Inferior parietal cortex (tissue), 1 donor: ENCODE measurements at regions not wholly inside any gene's neighbourhood (a gene's known extent, or its start where the extent isn't known, plus 50 kb on each side); places are given as distances from the start of the nearest gene placed in this dataset.

Experiments
- DNase-seq: peaks from one replicate; pipeline ENCODE4 v3.0.0-alpha.2; 2016; ENCODE audit errors: extremely low spot score

DNA sequence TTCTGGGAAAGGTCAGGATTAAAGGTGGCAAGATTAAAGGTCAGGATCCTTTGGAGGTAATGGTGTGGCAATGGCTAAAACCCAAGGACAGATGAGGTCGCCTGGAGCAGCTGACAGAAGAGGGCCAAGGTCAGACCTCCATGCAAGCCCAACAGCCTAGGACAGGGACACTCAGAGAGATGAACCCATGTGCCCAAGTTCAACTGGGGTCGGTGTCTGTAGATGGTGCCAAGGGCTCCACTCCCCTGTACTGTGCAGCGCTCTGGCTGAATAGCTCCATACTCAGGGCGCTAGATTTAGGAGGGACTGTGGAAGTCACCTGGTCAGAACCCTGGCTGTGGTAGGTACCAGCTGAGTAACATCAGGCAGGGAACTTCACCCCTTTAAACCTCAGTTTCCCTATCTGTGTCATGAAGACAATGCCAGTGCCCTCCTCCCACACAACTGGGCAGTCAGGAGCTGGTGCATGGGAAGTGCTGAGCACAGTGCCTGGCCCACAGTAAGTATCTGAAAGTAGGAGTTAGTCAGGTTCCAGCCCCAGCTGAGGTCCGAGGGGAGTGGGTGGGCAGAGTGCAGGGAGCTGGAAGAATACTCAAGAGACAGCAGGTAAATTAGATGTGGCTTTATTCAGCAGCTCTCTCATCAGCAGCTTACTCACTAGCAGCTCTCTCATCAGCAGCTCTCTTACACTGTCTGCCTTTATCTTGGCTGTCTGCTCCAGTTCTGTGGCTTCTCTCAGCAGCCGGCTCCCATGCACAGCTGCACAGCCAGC is 327.1 kb downstream of the GLRX3 start:
- no peak for DNase-seq

DNA sequence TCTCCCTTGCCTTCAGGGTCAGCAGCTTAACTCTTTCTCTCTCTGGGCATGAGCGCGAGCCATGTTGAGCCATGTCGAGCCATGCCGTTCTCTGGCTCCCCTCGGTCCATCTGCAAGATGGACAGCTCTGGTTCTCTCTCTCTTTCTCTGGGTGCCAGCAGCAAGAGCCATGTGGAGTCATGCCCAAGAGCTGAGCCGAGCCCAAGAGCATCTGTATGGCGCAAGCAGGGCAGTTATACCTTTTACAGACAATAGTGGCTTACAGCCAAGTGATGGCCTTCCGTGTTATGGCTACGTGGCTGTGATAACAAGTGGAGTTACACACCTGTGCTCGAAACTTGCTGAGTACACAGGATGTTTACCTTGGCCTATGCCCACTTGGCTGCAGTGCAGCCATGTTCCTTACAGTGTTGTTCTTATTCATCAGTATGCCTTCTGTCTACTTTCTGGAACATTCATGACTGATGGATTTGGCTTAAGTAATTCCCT is 327.7 kb downstream of the GLRX3 start:
- DNase-seq = no peak

DNA sequence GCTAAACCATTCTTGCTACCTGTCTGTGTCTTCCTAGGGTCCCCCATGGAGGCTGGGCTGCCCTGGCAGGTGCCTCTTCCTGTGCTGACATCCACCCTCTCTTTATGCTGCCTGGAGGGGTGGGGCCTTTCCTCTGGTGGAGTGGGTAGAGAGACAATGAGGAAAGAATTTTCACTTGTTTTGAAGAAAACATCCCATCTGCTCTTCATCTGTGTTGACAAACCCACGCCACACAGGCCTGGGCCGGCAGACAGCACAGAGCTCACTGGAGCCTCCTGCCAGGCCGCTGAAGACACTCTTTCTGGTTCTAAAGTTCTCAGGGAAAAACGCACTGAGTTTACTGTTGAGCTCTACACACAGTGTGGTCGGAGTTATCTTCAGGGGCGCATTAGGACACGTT is 328.2 kb downstream of the GLRX3 start:
- DNase-seq = no peak

DNA sequence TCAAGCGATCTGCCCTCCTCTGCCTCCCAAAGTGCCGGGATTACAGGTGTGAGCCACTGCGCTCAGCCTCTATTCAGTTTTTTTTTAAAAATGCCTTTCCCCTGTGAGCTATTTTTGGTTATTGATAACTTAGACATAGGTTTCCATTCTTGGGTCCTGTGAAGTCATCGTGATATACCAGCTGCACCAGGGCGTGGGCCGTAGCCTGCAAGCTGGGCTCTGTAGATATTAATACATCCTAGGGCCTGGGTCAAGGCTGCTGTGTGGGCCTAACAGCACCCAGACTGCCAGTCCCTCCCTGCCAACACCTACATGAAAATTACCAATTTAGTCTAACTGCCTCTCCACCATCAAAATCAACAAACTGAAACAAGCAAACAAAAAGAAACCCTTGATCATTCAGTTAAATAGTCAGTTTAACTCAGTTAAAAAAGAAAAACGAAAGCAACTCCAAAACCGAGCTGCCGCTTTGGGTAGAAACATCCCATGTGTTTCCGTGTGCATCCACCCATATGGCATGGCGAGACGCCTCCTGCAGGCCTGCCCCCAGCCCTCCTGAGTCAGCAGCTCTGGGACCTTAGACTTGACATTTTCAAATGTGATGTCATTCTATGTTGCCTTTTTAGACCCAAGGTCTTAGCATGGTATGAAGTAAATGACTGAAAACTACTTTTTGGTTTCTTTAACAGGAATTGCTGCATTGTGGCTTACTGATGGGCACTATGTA is 330.2 kb downstream of the GLRX3 start:
- DNase-seq = no peak

DNA sequence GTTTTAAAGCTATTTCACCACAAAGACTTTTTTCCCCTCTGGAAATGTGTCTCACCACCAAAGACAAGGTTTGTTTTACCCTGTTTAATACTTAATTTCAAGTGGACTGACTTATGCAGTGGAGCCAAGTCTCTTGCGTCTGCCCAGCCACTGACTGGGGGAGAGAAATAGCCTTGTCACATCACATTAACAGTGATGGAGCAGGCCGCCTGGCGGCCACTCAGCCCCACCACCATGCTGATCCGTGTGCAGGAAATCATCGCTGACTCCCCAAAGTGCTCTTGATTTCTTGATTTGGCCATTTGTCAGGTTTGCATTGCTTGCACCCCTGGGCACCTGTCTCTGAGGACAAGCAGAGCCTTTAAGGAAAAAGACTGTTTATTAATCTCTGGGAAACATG is 334.1 kb downstream of the GLRX3 start:
- no peak for DNase-seq

DNA sequence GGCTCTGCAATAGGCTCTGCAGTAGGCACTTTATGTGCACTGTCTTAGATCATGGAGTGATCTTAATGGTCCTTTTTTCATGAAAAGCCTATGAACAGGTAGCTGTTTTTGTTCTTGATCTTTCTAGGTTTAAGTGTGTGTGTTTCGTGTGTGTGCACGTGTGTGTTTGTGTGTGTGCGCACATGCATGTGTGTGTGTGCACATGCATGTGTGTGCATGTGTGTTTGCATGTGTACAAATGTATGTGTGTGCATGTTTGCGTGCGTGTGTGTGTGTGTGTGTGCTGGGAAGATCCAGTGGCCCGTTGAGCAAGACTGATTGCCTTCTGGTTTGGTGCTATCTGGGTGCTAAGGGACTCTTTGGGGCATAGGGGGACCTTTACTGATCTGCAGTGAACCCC is 334.8 kb downstream of the GLRX3 start:
- DNase-seq = no peak

DNA sequence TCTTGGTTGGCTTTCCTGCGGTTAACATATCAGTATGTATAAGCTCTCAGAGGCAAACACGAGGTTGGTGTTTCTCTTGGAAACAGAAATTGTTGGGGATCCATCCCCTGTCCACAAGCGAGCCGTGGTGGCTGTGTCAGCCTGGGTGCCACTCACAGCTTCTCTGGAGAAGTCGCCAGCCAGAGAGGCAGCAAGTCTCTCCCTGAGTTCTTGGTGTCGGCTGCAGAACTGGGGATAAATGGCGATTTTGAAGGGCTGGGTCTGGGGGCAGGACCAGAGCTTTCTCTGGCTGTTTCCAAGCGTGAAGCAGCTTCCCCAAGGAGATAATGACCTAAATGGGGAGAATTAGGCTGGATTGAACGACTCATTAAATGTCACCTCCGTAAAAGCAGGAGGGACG is 335.3 kb downstream of the GLRX3 start:
- DNase-seq = no peak

DNA sequence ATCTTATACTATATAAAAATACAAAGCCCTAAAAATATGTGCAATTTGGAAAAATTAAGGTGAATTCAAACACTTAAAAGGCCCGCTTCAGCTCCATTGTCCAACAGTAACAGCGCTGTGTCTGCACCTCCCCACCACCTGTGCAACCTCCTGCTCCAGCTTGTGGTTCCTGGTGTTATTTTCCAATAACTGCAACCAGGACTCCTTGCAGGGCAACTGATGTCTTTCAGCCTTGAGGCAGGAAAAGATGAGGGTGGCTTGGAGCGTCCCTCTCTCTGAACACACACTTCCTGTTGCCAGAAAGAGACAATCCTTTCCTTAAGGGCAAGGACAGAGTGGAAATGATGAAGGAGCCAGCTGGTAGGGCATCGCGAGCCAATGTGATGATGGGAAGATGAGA is 336.0 kb downstream of the GLRX3 start:
- DNase-seq = no peak

DNA sequence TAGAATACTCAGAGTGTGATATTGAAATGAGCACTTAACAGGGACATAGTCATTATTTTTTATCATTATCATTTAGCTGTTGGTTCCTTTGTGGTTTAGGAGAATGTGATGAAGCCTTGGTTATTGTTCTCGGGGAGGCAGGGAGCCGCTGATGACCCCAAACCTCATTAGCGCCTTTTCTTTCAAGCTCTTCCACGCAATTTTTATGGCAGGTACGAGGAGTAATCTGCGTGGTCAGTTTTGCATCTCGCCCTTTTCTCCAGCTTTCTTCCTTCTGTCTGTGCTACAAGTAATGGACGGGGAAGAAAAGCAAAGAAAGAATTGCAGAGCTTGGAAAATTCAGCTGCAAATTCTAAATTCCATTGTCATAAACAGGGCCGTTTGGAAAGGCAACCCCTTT is 338.4 kb downstream of the GLRX3 start:
- no peak for DNase-seq

DNA sequence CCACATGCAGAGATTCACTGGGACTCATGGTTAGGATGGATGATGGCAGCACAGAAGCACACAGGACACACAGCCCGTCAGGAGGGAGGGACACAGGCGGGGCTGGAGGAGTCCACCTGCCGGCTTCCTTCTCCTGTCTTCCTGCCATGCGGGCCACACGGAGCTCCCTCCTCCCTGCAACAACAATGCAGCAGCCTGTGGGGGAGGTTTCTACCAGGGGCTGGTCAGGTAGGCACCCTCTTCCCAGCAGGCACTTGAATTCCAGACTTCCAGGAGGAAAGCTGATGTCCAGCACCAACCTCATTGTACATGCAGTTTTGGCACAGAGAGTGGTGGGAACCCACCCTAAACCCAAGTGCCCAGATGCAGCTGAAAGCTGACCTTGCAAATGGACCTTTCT is 341.2 kb downstream of the GLRX3 start:
- no peak for DNase-seq

DNA sequence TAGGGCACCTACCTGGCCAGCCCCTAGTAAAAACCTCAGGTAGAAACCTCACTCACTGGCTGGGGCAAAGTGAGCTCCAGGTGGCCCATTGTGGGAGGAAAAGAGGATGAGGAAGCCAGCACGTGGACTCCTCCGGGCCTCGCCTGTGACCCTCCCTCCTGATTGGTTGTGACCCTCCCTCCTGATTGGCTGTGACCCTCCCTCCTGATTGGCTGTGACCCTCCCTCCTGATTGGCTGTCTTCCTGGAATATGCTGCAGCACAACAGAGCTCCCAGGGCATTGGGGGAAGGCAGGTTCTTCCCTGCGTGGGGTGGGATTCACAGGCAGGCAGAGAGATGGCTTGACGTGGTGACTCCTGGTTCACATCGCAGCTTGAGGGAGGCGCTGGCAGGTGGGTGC is 343.0 kb downstream of the GLRX3 start:
- no peak for DNase-seq

DNA sequence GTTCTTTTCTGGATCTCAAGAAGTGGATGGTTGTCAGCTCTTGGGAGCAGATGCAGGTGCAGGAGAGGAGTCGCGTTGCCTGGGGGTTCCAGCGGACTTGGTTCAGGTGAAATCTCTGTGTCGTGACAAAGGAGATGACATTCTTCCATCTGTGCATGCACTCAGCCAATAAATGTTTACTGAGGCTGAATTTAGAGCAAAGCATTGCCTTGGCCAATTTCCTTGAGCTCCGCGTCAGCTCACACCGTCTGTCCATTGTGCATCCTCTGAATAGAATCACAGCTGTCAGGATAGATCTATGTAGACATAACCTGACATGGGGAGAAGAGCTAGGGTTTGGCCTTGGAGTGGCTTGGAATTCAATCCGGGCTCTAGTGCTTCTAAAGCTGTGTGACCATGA is 343.7 kb downstream of the GLRX3 start:
- DNase-seq = no peak

DNA sequence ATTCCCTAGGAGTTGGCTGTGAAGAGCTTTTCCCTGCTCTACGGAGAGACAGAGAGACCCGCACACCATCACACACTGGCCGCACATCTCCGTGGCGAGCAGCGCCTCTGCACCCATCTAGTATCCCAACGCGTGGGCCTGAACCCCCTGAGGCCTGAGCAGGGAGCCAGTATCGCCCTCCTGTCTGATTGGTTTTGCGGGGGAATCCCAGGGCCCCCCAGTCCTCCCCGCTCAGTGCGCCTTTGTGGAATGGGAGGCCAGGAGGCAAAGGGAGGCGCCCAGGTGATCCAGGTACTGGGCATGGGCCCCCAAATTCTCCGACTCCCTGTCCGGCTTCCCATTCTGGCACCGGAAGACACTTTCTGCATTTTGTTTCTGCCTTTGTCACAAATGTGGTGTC is 344.3 kb downstream of the GLRX3 start:
- DNase-seq = no peak

DNA sequence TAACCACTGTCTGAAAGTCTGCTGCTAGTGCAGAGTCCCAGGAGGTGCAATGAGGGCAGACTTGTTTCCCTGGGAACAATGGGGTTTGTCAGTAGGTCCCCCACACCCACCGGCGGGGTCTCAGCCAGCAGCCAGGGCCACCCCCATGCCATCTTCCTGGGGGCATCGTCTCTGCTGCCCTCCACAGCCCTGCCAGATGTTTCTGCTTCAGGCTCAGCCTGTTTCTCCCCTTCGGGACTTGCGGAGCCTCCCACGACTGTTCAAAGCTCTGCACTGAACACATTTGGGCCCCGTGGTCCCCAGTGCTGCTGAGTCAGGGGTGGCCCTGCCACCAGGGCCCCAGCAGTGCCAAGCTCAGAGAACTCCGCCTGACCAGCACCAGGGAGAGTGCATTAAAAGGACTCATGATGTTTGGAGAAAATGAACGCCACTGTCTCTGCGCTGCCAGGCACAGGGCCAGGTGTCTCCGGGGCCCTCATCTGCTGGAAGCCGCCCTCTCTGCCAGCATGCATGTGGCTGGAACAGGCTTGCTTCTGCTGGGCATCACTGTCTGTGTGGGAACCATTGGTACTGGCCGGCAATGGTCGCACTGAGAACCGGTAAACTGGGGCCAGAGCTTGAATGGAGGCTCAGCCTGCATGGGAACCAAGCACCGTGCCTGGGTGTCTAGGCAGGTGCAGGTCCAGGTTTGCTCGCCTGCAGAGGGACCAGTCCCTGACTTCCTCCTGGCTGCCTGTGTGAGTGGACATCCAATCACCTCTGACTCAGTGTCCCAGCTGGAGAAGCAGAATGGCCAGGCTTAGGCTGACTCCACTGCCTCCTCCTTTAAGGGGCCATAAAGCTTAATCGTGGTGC is 345.1 kb downstream of the GLRX3 start:
- no peak for DNase-seq

DNA sequence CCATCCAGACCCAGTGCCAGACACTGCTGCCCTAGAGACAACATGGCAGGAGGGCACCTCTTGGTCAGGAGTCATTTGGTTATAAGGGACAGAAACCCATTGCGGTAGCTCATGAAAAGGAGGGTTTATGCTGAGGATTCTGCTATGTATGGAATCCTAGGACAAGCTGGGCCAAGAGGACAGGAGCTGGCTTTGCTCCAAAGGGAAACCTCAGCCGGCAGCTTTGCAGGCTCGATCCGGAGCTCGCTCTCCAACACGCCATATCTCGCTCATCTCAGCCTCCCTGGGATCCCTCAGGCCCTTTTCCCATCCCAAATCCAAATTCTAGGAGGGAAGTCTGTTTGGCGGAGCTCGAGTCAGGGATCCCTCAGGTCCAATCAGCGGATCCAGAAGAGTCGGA is 345.7 kb downstream of the GLRX3 start:
- no peak for DNase-seq

DNA sequence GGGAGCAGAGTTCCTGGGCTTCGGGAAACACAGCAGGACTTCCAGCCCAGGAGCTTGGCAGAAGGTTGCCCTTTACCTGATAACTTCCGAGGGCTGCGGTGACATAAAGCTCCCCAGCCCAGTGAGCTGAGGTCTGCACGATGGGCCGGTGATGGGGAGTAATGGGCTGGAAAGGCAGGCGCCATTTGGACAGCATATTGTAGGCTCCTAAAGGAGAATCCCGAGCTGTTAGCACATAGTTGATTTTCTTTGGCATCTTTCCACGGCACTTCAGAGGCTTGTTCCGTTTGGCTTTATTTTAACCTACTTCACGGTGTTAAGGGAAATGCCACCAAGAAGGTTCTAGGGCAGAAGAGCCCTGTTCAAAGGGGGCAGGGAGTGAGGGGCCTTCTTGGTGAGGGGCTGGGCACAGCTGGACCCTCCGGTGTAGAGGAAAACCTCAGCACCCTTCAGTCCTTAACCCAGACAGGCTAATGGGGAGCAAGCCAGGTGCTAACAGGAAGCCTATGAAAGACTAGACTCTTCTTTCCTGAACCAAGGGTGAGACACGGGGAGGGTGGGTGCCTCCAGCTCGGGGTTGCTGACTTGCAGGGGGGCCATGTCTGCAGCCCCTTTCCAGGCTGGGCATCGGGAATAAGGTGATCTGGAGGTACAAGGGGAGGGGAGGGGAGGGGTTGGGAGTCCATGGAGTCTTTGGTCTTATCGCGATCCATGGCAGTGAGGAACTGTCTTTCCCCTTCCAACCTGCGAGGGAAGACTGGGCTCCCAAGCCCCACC is 347.7 kb downstream of the GLRX3 start:
- no peak for DNase-seq

DNA sequence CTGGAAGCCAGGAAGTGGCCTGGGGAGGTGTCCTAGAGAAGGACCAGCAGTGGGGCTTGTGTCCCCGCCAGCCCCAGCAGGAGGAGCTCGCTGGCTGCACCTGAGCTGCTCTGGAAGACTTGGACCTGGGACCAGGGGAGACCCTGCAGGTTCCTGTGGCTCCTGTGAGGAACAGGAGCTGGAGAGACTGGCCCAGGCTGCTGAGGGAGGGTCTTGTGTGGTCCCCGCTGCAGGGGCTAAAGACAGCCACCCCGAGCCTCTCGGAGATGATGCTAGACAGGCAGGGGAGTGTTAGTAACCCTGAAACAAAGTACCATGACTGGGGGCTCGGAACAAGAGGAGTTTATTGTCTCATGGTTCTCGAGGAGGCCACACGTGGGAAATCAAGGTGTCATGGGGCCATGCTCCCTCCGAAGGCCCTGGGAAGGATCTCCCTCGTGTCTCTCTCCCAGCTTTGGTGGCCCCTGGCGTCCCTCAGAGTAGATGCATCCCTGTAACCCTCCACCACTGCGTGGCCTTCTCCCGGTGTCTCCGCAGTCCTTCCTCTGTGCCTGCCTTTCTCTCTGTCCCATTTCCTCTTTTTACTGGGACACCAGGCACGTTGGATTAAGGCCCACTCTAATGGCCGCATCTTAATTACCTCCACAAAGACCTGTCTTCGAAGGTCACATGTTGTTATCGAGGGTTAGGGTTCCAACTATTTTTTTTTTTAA is 348.4 kb downstream of the GLRX3 start:
- no peak for DNase-seq

DNA sequence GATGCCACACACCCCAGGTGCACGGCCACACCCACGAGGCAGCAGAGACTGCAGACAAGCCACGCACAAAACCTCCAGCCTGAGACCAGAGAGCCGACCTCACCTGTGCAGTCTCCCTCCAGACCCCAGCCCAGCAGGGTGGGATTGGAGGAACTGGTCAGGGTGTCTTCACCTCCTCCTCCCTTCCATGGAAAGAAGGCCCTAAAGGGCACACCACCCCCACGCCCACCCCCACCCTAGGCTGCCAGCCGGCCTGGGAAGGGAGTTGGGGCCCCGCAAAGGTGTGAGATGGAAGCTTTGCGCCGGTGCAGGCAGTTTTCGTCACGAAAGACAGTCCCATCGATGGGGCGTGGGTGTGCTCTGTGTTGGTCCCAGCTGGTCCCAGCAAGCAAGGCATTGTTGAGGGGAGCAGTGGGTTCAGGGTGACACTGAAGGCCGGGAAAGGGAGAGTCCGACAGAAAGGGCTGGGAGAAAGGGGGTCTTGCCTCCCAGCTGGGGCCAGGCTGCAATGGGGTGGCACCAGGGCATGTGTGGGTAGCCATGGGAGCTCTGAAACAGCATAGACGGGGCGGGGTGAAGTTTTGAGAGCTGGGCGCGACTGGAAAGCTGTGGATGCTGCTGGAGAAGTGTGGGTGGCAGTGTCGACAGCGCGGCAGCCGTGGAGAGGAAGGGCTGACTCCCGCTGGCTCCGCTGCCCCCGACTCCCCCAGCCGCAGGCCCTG is 349.2 kb downstream of the GLRX3 start:
- DNase-seq = no peak

DNA sequence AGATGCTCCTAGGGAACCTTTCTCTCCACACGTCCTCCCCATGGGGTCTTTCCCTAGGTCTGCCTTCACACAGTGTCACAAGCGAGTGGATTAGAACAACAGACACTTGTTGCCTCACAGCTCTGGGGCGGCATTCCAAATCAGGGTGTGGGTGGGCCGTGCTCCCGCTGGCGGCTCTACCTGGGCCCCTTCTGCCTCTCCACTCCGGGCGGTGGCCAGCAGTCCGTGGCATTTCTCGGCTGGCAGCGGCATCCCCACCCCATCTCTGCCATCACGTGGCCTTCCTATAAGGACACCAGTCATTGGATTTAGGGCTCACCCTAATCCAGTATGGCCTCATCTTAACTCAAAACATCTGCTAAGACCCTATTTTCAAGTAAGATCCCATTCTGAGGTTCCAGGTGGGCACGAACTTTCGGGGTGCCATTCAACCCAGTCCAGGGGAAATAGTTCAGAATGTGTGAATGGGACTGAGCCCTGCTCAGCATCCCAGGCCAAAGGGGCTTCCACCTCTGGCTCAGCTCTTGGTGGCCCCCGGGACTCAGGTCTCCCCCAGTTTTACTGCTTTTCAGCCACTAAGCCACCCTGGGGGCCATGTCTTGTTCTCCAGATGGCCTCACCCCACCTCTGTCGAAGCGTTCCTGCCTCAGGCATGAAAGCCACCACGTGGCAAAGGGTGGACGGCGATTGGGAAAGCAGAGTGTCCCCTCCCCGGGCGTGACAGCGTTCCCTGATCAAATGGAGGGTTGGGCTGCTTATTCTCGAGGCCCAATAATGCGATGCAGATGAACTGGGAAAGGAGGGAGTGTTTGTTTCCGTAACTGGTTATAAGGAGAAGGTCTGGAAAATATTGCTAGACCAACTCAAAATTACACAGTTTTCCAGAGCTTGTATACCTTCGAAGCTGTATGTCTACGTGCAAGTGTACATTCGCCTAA is 350.0 kb downstream of the GLRX3 start:
- DNase-seq = no peak
